ENCODE measurements at regions not wholly inside any gene's neighbourhood (a gene's known extent, or its start where the extent isn't known, plus 50 kb on each side); places are given as distances from the start of the nearest gene placed in this dataset.
"Not testable (repeated sequence)": the region's sequence is repeated elsewhere in the genome, so short reads cannot be mapped to it uniquely, and the experiment has no call there.

DNA sequence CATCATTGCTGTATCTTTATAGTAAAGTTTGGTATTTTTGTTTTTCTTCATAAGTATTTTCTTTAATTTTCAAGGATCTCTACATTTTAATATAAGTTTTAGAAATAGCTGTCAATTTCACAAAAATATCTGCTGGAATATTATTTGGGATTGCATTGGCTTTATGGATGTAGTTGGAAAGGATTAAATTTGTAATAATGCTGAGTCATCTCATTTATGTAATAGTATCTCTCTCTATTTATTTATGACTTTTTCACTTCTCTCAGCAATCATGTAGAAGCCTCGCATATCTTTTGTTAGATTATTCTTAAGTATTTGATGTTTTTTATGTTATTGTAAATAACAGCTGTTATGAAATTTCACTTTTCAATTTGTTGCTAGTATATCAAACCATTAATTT is 223.1 kb upstream of the POGK start:
- no peak for DNase-seq (ENCODE audit: low spot score)

DNA sequence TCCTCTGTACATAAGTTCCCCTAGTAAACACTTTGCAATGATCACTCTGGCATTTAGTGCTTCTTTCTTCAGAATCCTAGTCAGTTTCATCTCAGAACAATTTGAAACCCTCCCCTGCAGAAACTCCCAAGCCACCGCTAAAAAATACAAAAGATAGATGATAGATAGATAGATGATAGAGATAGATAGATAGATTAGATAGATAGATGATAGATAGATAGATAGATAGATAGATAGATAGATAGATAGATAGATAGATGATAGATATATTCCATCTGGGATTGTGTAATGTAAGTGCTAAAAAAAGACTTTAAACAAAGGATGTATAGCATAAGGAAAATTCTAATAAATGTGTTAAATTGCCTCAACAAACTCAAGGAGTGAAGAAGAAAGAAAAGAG is 212.6 kb upstream of the POGK start:
- DNase-seq (ENCODE audit: low spot score) = no peak

- no peak for DNase-seq (ENCODE audit: low spot score)
These were observed 211.7 kb upstream of the POGK start for GRCh38 chr1:166627558-166627957.

GRCh38 chr1:166628259-166628658 is 211.0 kb upstream of the POGK start:
- no peak for DNase-seq (ENCODE audit: low spot score)

DNA sequence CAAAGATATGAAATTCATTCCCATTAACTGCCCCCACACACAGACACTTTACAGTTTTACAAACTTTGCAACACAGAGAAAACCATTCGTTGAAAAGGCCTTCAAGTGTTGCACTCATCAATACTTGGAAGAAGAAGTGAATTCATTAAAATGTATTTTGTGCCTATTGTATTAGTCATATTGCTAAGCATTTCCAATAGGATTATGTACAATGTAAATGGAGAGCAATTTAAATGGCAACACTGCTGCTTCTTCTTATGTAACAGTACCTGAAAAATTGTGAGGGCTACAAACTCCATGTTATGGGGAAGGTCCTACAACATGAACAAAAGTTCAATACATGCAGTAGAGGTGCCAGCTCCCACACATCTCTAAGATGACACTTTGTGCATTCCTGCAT is 209.3 kb upstream of the POGK start:
- DNase-seq (ENCODE audit: low spot score) = no peak

GRCh38 chr1:166630369-166630768 is 208.9 kb upstream of the POGK start:
- no peak for DNase-seq (ENCODE audit: low spot score)

DNA sequence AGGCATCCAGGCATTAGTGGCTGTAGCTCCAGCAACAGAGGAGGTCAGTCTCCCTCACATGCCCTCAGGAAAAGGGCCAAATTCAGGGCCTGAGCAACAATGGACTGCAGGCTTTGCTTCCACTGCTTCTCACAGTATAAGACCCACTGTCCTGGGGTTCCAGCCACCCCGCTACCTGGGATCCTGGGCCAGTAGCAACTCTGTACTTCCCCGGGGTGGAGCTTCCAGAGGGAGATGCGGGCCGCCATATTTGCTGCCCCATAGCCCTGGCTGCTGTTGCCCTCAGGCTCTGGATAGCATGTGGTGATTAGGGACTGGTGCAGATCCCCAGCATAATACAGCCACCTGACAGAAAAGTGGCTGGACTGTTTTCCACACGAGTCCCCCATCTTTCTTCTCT is 201.1 kb upstream of the POGK start:
- DNase-seq (ENCODE audit: low spot score) = no peak

GRCh38 chr1:166657228-166657627 is 182.0 kb upstream of the POGK start:
- not testable (repeated sequence) for DNase-seq (ENCODE audit: low spot score)

DNA sequence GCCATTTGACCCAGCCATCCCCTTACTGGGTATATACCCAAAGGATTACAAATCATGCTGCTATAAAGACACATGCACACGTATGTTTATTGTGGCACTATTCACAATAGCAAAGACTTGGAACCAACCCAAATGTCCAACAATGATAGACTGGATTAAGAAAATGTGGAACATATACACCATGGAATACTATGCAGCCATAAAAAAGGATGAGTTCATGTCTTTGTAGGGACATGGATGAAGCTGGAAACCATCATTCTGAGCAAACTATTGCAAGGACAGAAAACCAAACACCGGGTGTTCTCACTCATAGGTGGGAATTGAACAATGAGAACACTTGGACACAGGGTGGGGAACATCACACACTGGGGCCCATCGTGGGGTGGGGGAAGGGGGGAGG is 172.5 kb upstream of the POGK start:
- DNase-seq (ENCODE audit: low spot score) = not testable (repeated sequence)

- DNase-seq (ENCODE audit: low spot score) = not testable (repeated sequence)
These were observed 171.7 kb upstream of the POGK start for GRCh38 chr1:166667600-166667999.

DNA sequence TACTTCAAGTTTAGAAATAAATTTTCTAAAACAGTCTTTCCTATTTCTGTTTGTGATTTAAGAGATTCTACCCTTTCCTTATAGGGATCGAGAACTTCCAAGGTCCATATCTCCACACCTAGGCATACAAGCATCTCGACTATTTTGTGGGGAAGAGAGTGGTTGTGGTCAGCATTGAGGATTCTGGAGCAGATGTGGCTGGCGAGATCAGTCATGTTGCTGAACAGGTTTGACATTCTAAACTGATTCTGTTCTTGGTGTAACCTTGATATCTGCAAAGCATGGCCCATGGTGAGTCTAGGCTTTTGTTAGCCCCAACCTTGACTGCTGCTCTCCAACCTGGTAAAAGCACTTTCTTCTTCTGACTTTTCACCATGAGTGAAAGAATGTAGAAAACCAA is 167.6 kb upstream of the POGK start:
- DNase-seq (ENCODE audit: low spot score) = no peak

GRCh38 chr1:166673722-166674121 is 165.6 kb upstream of the POGK start:
- no peak for DNase-seq (ENCODE audit: low spot score)

DNA sequence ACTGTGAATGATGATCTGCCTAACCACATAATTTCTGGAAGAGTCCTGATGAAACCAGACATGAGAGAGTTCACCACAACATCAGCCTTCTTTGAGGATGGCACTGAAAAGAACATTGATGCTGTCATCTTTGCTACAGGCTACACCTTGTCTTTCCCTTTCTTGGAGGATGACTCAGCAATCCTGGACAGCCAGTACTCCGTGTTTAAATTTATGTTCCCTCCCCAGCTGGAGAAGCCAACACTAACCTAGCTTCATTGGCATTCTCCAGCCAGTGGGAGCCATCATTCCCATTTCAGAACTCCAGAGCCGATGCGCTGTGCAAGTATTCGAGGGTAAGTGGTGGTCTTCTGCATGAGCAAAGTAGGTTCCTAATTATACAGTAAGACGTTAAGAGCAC is 164.1 kb upstream of the POGK start:
- DNase-seq (ENCODE audit: low spot score) = no peak

DNA sequence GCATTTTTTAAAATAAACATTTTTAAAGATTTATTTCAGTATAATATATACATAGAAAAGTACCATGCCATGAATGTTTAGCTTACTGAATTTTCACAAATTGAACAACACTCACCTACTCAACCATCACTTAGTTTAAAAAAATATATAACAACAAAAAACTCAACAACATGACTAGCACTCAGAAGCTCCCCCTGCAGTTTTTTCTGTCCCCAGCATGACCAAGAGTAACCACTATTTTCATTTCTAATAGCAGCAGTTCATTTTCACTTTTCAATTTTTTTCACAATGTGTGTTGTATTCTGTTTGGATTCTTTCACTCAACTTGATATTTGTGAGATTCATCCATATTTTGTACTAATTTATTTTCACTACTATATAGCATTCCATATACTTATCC is 162.3 kb upstream of the POGK start:
- DNase-seq (ENCODE audit: low spot score) = no peak

DNA sequence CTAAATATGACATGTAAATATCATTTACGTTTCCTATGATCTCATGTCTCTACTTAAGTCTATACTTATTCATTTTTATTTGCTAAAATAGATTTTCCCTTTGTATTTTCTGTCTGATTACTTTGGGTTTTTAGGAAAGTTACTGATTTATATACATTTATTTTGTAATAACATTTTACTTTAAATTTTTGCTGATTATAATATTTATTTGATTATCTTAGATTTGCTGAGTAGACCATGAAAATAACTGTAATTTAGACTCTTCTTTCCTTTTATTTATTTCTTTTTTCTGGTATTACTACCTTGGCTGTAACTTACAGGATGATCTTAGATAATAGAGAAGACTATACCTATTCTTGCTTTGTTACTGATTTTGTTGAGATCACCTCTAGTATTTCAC is 159.9 kb upstream of the POGK start:
- no peak for DNase-seq (ENCODE audit: low spot score)

DNA sequence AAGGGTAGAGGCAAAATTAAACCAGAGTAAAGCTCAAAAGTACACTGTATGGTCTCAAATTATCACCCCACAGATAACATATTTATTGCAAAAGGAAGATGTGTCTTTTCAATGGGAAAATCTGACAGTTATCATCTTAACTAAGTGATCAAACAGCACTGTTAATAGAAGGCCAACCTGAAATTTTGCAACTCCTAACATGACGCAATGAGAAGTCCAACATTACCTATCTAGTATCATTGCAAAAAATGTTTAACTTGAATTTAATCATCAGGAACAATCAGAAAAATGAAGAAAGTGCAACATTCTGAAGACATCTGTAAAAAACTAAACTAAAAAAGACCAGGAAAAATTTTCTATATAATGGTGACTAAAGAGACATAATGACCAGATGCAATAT is 156.7 kb upstream of the POGK start:
- DNase-seq (ENCODE audit: low spot score) = no peak

DNA sequence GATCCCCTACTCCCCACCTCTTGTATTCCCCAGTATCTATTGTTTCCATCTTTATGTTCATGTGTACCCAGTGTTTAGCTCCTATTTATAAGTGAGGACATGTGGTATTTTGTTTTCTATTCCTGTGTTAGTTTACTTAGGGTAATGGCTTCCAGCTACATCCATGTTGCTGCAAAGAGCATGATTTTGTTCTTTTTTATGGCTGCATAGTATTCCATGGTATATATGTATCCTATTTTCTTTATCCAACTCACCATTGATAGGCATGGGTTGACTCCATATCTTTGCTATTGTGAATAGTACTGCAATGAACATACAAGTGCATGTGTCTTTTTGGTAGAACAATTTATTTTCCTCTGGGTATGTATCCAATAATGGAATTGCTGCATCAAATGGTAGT is 154.6 kb upstream of the POGK start:
- not testable (repeated sequence) for DNase-seq (ENCODE audit: low spot score)

GRCh38 chr1:166685200-166685599 is 154.1 kb upstream of the POGK start:
- DNase-seq (ENCODE audit: low spot score) = no peak

DNA sequence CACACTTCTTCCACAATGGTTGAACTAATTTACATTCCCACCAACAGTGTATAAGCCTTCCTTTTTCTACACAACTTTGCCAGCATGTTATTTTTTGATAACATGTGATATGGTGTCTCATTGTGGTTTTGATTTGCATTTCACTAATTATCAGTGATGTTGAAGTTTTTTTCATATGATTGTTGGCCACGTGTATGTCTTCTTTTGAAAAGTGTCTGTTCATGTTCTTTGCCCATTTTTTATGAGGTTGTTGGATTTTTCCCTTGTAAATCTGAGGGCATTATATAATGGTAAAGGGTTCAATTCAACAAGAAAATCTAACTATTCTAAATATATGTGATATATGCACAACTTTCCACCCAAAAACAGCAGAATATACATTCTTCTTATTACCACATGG is 153.4 kb upstream of the POGK start:
- not testable (repeated sequence) for DNase-seq (ENCODE audit: low spot score)

DNA sequence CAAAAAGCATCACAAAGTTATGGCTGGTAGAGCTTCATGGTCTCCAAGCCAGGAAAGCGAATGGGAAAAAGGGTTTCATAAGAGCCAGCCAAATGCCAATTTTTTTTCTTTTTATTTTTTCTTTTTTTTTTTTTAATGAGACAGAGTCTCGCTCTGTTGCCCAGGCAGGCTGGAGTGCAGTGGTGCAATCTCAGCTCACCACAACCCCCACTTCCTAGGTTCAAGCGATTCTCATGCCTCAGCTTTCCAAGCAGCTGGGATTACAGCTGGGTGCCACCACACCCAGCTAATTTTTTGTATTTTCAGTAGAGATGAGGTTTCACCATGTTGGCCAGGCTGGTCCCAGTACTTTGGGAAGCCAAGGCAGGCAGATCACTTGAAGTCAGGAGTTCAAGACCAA is 148.7 kb upstream of the POGK start:
- DNase-seq (ENCODE audit: low spot score) = not testable (repeated sequence)

DNA sequence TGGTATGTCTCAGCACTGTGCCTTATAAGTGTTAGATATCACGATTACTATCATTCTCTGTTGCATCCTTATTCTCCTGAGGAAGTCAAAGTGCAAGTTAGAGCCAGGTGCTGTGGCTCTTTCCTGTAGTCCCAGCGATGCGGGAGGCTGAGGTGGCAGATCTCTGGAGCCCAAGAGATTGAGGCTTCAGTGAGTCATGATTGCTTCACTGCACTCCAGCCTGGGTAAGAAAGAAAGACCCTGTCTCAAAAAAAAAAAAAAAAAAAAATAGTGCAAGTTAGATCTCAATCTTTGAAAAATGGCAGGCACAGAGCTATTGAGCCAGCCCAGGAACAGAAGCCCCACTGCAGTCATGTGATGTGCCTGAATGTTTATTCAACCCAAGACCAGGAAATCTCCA is 147.8 kb upstream of the POGK start:
- no peak for DNase-seq (ENCODE audit: low spot score)

DNA sequence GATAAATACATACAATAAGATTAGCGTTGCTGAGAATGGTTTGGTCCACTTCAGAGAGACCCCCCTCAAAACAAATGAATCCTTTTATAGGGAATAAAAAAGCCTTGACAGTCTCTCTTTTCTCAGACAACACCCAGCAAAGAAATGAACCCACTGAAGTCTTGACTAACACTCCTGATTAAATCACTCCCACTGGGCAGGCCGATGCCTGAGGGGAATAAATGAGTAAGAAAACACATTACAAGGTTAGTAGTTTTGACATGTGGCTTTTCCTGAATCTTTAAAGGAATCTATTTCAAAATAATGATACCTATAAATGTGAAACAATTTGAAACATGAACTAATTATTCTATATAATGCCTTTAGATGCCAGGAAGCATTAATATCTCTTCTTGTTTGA is 146.9 kb upstream of the POGK start:
- DNase-seq (ENCODE audit: low spot score) = no peak

- no peak for DNase-seq (ENCODE audit: low spot score)
These were observed 146.1 kb upstream of the POGK start for GRCh38 chr1:166693158-166693557.

DNA sequence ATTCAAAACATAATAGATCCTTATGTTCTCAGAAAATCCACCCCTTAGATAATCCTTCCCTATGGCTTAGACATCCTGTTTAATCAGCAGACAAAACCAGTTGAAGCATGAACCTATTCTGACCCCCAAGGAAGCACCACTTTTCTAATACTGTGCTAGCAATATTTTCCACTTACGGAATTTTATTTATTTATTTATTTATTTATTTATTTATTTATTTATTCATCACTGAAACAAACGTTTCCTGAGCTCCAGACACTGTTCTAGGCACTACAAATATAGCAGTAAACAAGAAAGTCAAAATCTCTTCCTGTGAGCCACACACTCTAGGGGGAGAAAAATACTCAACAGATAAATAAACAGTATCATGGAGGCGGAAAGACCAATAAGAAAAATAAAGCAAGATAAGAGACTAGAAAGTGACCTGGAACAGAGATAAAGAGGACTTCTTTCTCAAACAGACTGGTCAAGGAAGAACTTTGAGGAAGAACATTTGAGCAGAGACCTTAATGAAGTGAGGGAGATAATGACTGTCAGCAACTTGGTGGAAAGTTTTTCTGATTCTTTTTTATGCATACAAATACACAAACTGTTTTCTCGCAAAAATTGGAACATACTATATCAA is 145.5 kb upstream of the POGK start:
- no peak for DNase-seq (ENCODE audit: low spot score)

GRCh38 chr1:166695115-166695514 is 144.2 kb upstream of the POGK start:
- no peak for DNase-seq (ENCODE audit: low spot score)
